ENCODE measurements at regions not wholly inside any gene's neighbourhood (a gene's known extent, or its start where the extent isn't known, plus 50 kb on each side); places are given as distances from the start of the nearest gene placed in this dataset.
"Not testable (repeated sequence)": the region's sequence is repeated elsewhere in the genome, so short reads cannot be mapped to it uniquely, and the experiment has no call there.

DNA sequence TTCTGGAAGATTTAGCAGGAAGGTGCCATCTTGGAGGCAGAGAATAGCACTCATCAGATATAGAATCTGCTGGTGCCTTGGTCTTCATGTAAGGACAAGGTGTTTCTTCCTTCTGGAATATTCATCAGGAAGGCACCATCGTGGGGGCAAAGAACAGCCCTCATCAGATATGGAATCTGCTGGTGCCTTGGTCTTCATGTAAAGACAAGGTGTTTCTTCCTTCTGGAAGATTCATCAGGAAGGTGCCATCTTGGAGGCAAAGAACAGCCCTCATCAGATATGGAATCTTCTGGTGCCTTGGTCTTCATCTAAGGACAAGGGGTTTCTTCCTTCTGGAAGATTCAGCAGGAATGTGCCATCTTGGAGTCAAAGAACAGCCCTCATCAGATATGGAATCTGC, 4500.5 kb upstream of the OR11H1 start:
- TF ChIP-seq, protein P1, sequence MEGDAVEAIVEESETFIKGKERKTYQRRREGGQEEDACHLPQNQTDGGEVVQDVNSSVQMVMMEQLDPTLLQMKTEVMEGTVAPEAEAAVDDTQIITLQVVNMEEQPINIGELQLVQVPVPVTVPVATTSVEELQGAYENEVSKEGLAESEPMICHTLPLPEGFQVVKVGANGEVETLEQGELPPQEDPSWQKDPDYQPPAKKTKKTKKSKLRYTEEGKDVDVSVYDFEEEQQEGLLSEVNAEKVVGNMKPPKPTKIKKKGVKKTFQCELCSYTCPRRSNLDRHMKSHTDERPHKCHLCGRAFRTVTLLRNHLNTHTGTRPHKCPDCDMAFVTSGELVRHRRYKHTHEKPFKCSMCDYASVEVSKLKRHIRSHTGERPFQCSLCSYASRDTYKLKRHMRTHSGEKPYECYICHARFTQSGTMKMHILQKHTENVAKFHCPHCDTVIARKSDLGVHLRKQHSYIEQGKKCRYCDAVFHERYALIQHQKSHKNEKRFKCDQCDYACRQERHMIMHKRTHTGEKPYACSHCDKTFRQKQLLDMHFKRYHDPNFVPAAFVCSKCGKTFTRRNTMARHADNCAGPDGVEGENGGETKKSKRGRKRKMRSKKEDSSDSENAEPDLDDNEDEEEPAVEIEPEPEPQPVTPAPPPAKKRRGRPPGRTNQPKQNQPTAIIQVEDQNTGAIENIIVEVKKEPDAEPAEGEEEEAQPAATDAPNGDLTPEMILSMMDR (IDR thresholded peaks at IDR 0.05), result not testable (repeated sequence)
- TF ChIP-seq EZH2 (IDR thresholded peaks at IDR 0.05; ENCODE audit: borderline replicate concordance, insufficient read depth, low read depth, low read length, poor library complexity, severe bottlenecking), result not testable (repeated sequence)
